Endodermal cell (in vitro differentiated cells): ENCODE measurements at regions not wholly inside any gene's neighbourhood (a gene's known extent, or its start where the extent isn't known, plus 50 kb on each side); places are given as distances from the start of the nearest gene placed in this dataset.

Source experiments
- DNase-seq: peaks from one replicate; pipeline ENCODE4 v3.0.0-alpha.2; 2017
- H3K27ac ChIP-seq: 2 replicates; pipeline ENCODE4 v1.5.1; 2013; ENCODE audit warnings: mild to moderate bottlenecking, low read depth, low read length, moderate library complexity
- H3K27me3 ChIP-seq: 2 replicates; pipeline ENCODE4 v1.6.1; 2013; ENCODE audit warnings: mild to moderate bottlenecking, low read length, moderate library complexity; ENCODE audit not compliant: insufficient read depth, control insufficient read depth, poor library complexity, severe bottlenecking
- H3K36me3 ChIP-seq: 2 replicates; pipeline ENCODE4 v1.7.0; 2013; ENCODE audit warnings: mild to moderate bottlenecking, low read length, moderate library complexity; ENCODE audit not compliant: control insufficient read depth, insufficient read depth
- H3K4me1 ChIP-seq: one replicate; pipeline ENCODE4 v1.7.0; 2013; ENCODE audit warnings: low read length; ENCODE audit not compliant: control insufficient read depth, insufficient read depth
- H3K4me3 ChIP-seq: 2 replicates; pipeline ENCODE4 v1.5.1; 2013; ENCODE audit warnings: mild to moderate bottlenecking, low read length, moderate library complexity
- H3K9ac ChIP-seq: 2 replicates; pipeline ENCODE4 v1.6.1; 2013; ENCODE audit warnings: mild to moderate bottlenecking, low read length, moderate library complexity; ENCODE audit not compliant: poor library complexity, severe bottlenecking; ENCODE audit errors: extremely low read depth
- H3K9me3 ChIP-seq: 2 replicates; pipeline ENCODE4 v1.6.1; 2013; ENCODE audit warnings: mild to moderate bottlenecking, low read length, moderate library complexity; ENCODE audit not compliant: control insufficient read depth
- H3K27ac Mint-ChIP-seq: 2 replicates; pipeline ENCODE4 v1.8.0; 2020; ENCODE audit warnings: mixed read lengths
- H3K27me3 Mint-ChIP-seq: 2 replicates; pipeline ENCODE4 v1.8.0; 2021; ENCODE audit warnings: mild to moderate bottlenecking, mixed read lengths; ENCODE audit not compliant: insufficient read depth
- H3K36me3 Mint-ChIP-seq: 2 replicates; pipeline ENCODE4 v1.8.0; 2020; ENCODE audit warnings: low read depth, mixed read lengths
- H3K4me1 Mint-ChIP-seq: 2 replicates; pipeline ENCODE4 v1.8.0; 2020; ENCODE audit warnings: mixed read lengths
- H3K4me3 Mint-ChIP-seq: 2 replicates; pipeline ENCODE4 v1.8.0; 2020; ENCODE audit warnings: mild to moderate bottlenecking, moderate library complexity, mixed read lengths
- H3K9me3 Mint-ChIP-seq: 2 replicates; pipeline ENCODE4 v1.8.0; 2020; ENCODE audit warnings: mild to moderate bottlenecking, mixed read lengths
- CTCF ChIP-seq: fragments of 200-600 bp; sonication (generic); conservative IDR thresholded peaks from 2 replicates; pipeline ENCODE4 v1.5.0; 2021; ENCODE audit warnings: antibody characterized with exemption, mild to moderate bottlenecking
- WGBS, 2 experiments: methylation state at CpG; one replicate each; pipeline versions ENCODE4 v1.1.5 to v1.1.7; 2013; ENCODE audit warnings: missing lambda C conversion rate in 2 of 2, mixed read lengths in 1 of 2; ENCODE audit not compliant: insufficient coverage in 1 of 2, insufficient read length in 1 of 2; 5-methylcytosine and 5-hydroxymethylcytosine counted together

GRCh38 chr4:23456864-23457263 is 433.0 kb downstream of the PPARGC1A start:
- Histone ChIP-seq H3K9ac (no peak overlapping the region), H3K4me1 (no peaks in the 10 kb centered on the region), H3K4me3 (no peak overlapping the region), H3K27me3 (no peaks in the 10 kb centered on the region), H3K36me3 (no peaks in the 10 kb centered on the region), H3K27ac (no peak overlapping the region), H3K9me3 (no peaks in the 10 kb centered on the region)
- no peak for TF ChIP-seq CTCF
- H3K36me3 Mint-ChIP-seq, result no peaks in the 10 kb centered on the region
- no peaks in the 10 kb centered on the region for H3K27me3 Mint-ChIP-seq
- 93 to 100% methylated on average over 1 to 2 of the region's 2 CpGs for WGBS, 2 experiments
- H3K27ac Mint-ChIP-seq, result no peak overlapping the region
- H3K4me1 Mint-ChIP-seq, result peaks cover 7% of the 10 kb centered on the region
- H3K9me3 Mint-ChIP-seq, result no peaks in the 10 kb centered on the region
- H3K4me3 Mint-ChIP-seq, result no peak overlapping the region
- no peak for DNase-seq

- Mint-ChIP-seq H3K4me3 (no peak overlapping the region), H3K27me3 (no peaks in the 10 kb centered on the region), H3K27ac (peak overlapping the region; percentile 42), H3K9me3 (no peaks in the 10 kb centered on the region), H3K4me1 (peaks cover 7% of the 10 kb centered on the region), H3K36me3 (no peaks in the 10 kb centered on the region)
- WGBS, 2 experiments, result 42 to 56% methylated on average over 3 to 5 of the region's 5 CpGs
- Histone ChIP-seq H3K9ac (no peak overlapping the region), H3K4me1 (no peaks in the 10 kb centered on the region), H3K9me3 (no peaks in the 10 kb centered on the region), H3K4me3 (no peak overlapping the region), H3K27ac (no peak overlapping the region), H3K27me3 (no peaks in the 10 kb centered on the region), H3K36me3 (no peaks in the 10 kb centered on the region)
- TF ChIP-seq CTCF, result peak; percentile 77
- peak; percentile 73 for DNase-seq
Measured at GRCh38 chr4:23455456-23456158, 434.2 kb downstream of the PPARGC1A start.

GRCh38 chr4:23441530-23442069 is 448.2 kb downstream of the PPARGC1A start:
- H3K9me3 ChIP-seq, result peaks cover 34% of the 10 kb centered on the region
- no peak overlapping the region for H3K27ac Mint-ChIP-seq
- H3K4me3 ChIP-seq, result no peak overlapping the region
- TF ChIP-seq CTCF, result no peak
- peaks cover 5% of the 10 kb centered on the region for H3K4me1 Mint-ChIP-seq
- H3K4me1 ChIP-seq, result peaks cover under 1% of the 10 kb centered on the region
- H3K9me3 Mint-ChIP-seq, result peaks cover 3% of the 10 kb centered on the region
- no peaks in the 10 kb centered on the region for H3K36me3 Mint-ChIP-seq
- WGBS, 2 experiments, result 97 to 100% methylated on average over 1 of the region's 1 CpG
- H3K9ac ChIP-seq, result no peak overlapping the region
- H3K27me3 ChIP-seq, result no peaks in the 10 kb centered on the region
- no peak overlapping the region for H3K27ac ChIP-seq
- no peaks in the 10 kb centered on the region for H3K36me3 ChIP-seq
- H3K4me3 Mint-ChIP-seq, result no peak overlapping the region
- DNase-seq, result no peak
- peaks cover 3% of the 10 kb centered on the region for H3K27me3 Mint-ChIP-seq
